DND-41 (cell line): ENCODE measurements at regions not wholly inside any gene's neighbourhood (a gene's known extent, or its start where the extent isn't known, plus 50 kb on each side); places are given as distances from the start of the nearest gene placed in this dataset.

Experiments
- ATAC-seq: fragments of 200-7000 bp; cut with Tn5 transposase; 3 replicates; pipeline ENCODE4 v1.9.1; 2021; ENCODE audit warnings: low read depth; ENCODE audit not compliant: insufficient read depth
- DNase-seq: peaks from one replicate; pipeline ENCODE4 v3.0.0-alpha.2; 2020
- H2AFZ ChIP-seq: 2 replicates; pipeline ENCODE4 v1.6.0; 2012; ENCODE audit warnings: low read depth, low read length
- H3K27ac ChIP-seq: 2 replicates; pipeline ENCODE4 v1.5.1; 2012; ENCODE audit warnings: low read length, inconsistent platforms
- H3K27me3 ChIP-seq: fragments of 200-600 bp; sonication (generic); 2 replicates; pipeline ENCODE4 v1.6.0; 2012; ENCODE audit warnings: low read length, mild to moderate bottlenecking, inconsistent platforms; ENCODE audit not compliant: insufficient read depth, poor library complexity
- H3K36me3 ChIP-seq: 2 replicates; pipeline ENCODE4 v1.5.1; 2012; ENCODE audit warnings: low read length, inconsistent platforms; ENCODE audit not compliant: insufficient read depth
- H3K4me1 ChIP-seq: 2 replicates; pipeline ENCODE4 v1.5.1; 2012; ENCODE audit warnings: mild to moderate bottlenecking, low read length; ENCODE audit not compliant: insufficient read depth
- H3K4me2 ChIP-seq: 2 replicates; pipeline ENCODE4 v1.6.0; 2012; ENCODE audit warnings: mild to moderate bottlenecking, moderate library complexity, low read length, inconsistent platforms; ENCODE audit not compliant: insufficient read depth
- H3K4me3 ChIP-seq, 2 experiments: fragments of 200-600 bp in 1 of 2; shearing (Covaris generic) in 1 of 2; 2 replicates each; pipeline ENCODE4 v1.5.1; 2012 to 2016; ENCODE audit warnings: inconsistent platforms in 2 of 2, low read length in 2 of 2, mild to moderate bottlenecking in 2 of 2, low read depth in 1 of 2, moderate library complexity in 1 of 2
- H3K79me2 ChIP-seq: 2 replicates; pipeline ENCODE4 v1.6.0; 2012; ENCODE audit warnings: low read length, inconsistent platforms; ENCODE audit not compliant: insufficient read depth
- H3K9ac ChIP-seq: 2 replicates; pipeline ENCODE4 v1.6.0; 2012; ENCODE audit warnings: low read depth, mild to moderate bottlenecking, inconsistent platforms, low read length, moderate library complexity
- H3K9me3 ChIP-seq: 2 replicates; pipeline ENCODE4 v1.5.1; 2012; ENCODE audit warnings: low read length, moderate library complexity, mild to moderate bottlenecking, inconsistent platforms; ENCODE audit not compliant: insufficient read depth, severe bottlenecking
- H4K20me1 ChIP-seq: 2 replicates; pipeline ENCODE4 v1.6.0; 2012; ENCODE audit warnings: low read length; ENCODE audit not compliant: insufficient read depth
- CTCF ChIP-seq: IDR thresholded peaks from 2 replicates; pipeline ENCODE4 v1.5.1; 2012; ENCODE audit warnings: borderline replicate concordance, low read length, moderate library complexity, mild to moderate bottlenecking; ENCODE audit not compliant: poor library complexity, severe bottlenecking; ENCODE audit errors: extremely low read depth
- EZH2 ChIP-seq: IDR thresholded peaks from 3 replicates; pipeline ENCODE4 v1.6.1; 2012; ENCODE audit warnings: borderline replicate concordance, low read depth, mild to moderate bottlenecking, moderate library complexity, low read length, inconsistent platforms; ENCODE audit not compliant: severe bottlenecking

GRCh38 chr3:27649277-27649676, 72.8 kb downstream of the EOMES start:
- H3K9ac ChIP-seq, result no peak overlapping the region
- H3K4me3 ChIP-seq, result no peak overlapping the region
- no peak for DNase-seq
- H3K9me3 ChIP-seq, result no peaks in the 10 kb centered on the region
- H3K27ac ChIP-seq, result no peak overlapping the region
- H3K4me2 ChIP-seq, result no peak overlapping the region
- H3K4me1 ChIP-seq, result no peaks in the 10 kb centered on the region
- no peaks in the 10 kb centered on the region for H4K20me1 ChIP-seq
- no peak overlapping the region for H2AFZ ChIP-seq
- H3K36me3 ChIP-seq, result no peaks in the 10 kb centered on the region
- no peak for ATAC-seq
- H3K27me3 ChIP-seq, result no peaks in the 10 kb centered on the region
- TF ChIP-seq CTCF, result no peak
- no peak for TF ChIP-seq EZH2
- H3K79me2 ChIP-seq, result no peaks in the 10 kb centered on the region

GRCh38 chr3:27646896-27647295, 75.2 kb downstream of the EOMES start:
- Histone ChIP-seq H3K4me3 (no peak overlapping the region), H3K9me3 (no peaks in the 10 kb centered on the region), H3K27me3 (no peaks in the 10 kb centered on the region), H3K4me2 (no peak overlapping the region), H3K27ac (no peak overlapping the region), H4K20me1 (no peaks in the 10 kb centered on the region), H3K4me1 (no peaks in the 10 kb centered on the region), H3K9ac (no peak overlapping the region), H3K36me3 (no peaks in the 10 kb centered on the region), H2AFZ (no peak overlapping the region), H3K79me2 (no peaks in the 10 kb centered on the region)
- DNase-seq (no peak), ATAC-seq (no peak)
- TF ChIP-seq EZH2, result no peak
- TF ChIP-seq CTCF, result no peak

- ATAC-seq (no peak), DNase-seq (no peak)
Observed at GRCh38 chr3:27644941-27645340, 77.2 kb downstream of the EOMES start.

More at GRCh38 chr3:27644941-27645340, 77.2 kb downstream of the EOMES start:
- TF ChIP-seq CTCF (no peak), EZH2 (no peak)
- H3K4me1 ChIP-seq, result no peaks in the 10 kb centered on the region; the same call in 1 of the 2 replicates
- no peak overlapping the region for H3K4me3 ChIP-seq
- H3K36me3 ChIP-seq, result no peaks in the 10 kb centered on the region
- no peaks in the 10 kb centered on the region for H3K27me3 ChIP-seq
- no peak overlapping the region for H3K9ac ChIP-seq
- H3K9me3 ChIP-seq, result no peaks in the 10 kb centered on the region
- no peaks in the 10 kb centered on the region for H3K79me2 ChIP-seq
- no peak overlapping the region for H3K4me2 ChIP-seq
- H2AFZ ChIP-seq, result no peak overlapping the region
- H4K20me1 ChIP-seq, result no peaks in the 10 kb centered on the region
- no peak overlapping the region for H3K27ac ChIP-seq
